ENCODE measurements at regions not wholly inside any gene's neighbourhood (a gene's known extent, or its start where the extent isn't known, plus 50 kb on each side); places are given as distances from the start of the nearest gene placed in this dataset.
"Not testable (repeated sequence)": the region's sequence is repeated elsewhere in the genome, so short reads cannot be mapped to it uniquely, and the experiment has no call there.

GRCh38 chr18:1133541-1133940 is 228.9 kb downstream of the ADCYAP1 start:
- DNase-seq (ENCODE audit: low spot score): no peak

GRCh38 chr18:1147730-1148129 is 243.1 kb downstream of the ADCYAP1 start:
- DNase-seq (ENCODE audit: low spot score): no peak

GRCh38 chr18:1149709-1150108 is 245.0 kb downstream of the ADCYAP1 start:
- DNase-seq (ENCODE audit: low spot score): no peak

DNA sequence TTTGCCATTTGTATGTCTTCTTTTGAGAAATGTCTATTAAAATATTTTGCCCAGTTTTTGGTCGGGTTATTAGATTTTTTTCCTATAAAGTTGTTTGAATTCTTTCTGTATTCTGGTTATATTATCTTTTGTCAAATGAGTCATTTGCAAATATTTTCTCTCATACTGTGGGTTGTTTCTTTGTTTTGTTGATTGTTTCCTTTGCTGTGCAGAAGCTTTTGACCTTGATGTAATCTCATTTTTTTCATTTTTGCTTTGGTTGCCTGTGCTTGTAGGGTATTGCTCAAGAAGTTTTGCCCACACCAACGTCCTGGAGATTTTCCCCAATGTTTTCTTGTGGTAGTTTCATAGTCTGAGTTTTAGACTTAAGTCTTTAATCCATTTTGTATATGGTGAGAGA is 245.7 kb downstream of the ADCYAP1 start:
- DNase-seq (ENCODE audit: low spot score): no peak

GRCh38 chr18:1152958-1153357 is 248.3 kb downstream of the ADCYAP1 start:
- DNase-seq (ENCODE audit: low spot score): not testable (repeated sequence)

GRCh38 chr18:1173593-1173992 is 268.9 kb downstream of the ADCYAP1 start:
- DNase-seq (ENCODE audit: low spot score): no peak

GRCh38 chr18:1177232-1177631 is 272.6 kb downstream of the ADCYAP1 start:
- DNase-seq (ENCODE audit: low spot score): no peak

- DNase-seq (ENCODE audit: low spot score): no peak
Measured at GRCh38 chr18:1191341-1191740, 286.7 kb downstream of the ADCYAP1 start.

DNA sequence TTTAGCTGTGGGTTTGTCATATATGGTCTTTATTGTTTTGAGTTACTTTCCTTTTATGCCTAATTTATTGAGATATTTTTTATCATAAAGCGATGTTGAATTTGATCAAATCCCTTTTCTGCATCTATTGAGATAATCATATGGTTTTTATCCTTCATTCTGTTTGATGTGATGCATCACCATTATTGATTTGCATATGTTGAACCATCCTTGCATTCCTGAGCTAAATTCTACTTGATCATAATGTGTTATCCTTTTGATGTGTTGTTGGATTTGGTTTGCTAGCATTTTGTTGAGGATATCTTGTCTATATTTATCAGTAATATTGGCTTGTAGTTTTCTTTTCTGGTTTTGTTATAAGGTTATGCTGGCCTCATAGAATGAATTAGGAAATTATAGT is 308.5 kb downstream of the ADCYAP1 start:
- DNase-seq (ENCODE audit: low spot score): no peak

- DNase-seq (ENCODE audit: low spot score): no peak
Measured at GRCh38 chr18:1222880-1223279, 318.2 kb downstream of the ADCYAP1 start.

GRCh38 chr18:1227025-1227424 is 322.4 kb downstream of the ADCYAP1 start:
- DNase-seq (ENCODE audit: low spot score): no peak

- DNase-seq (ENCODE audit: low spot score): no peak
Measured at GRCh38 chr18:1229634-1230033, 325.0 kb downstream of the ADCYAP1 start.

DNA sequence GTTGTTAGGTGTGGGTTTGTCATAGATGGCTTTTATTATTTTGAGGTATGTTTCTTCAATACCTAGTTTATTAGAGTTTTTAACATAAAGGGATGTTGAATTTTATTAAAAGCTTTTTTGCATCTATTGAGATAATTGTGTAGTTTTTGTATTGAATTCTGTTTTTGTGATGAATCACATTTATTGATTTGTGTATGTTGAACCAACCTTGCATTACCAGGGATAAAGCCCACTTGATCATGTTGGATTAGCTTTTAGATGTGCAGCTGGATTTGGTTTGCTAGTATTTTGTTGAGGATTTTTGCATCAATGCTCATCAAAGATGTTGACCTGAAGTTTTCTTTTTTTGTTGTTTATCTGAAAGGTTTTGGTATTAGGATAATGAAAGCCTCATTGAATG is 328.2 kb downstream of the ADCYAP1 start:
- no peak for DNase-seq (ENCODE audit: low spot score)

DNA sequence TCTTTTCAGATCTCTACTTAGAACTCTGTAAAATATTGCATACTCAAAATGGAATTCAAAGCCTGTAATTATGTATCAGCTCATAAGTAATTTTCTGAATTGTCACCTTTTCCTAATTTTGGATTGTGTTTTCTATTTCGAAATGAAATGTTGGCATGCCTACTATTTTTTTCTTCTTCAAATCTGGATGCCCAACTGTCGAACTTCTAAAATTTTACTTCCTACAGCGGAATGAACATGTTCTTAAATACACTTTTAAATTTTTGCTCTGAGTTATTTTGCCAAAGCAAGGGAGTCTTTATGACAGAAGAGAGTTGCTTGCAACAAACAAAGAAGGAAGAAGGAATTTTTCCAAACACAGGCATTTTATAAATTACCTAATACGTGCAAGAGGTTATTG is 336.0 kb downstream of the ADCYAP1 start:
- DNase-seq (ENCODE audit: low spot score): no peak

- DNase-seq (ENCODE audit: low spot score): no peak
Measured at GRCh38 chr18:1244397-1245122, 339.9 kb downstream of the ADCYAP1 start.

GRCh38 chr18:1246827-1247226 is 342.2 kb downstream of the ADCYAP1 start:
- DNase-seq (ENCODE audit: low spot score): no peak

DNA sequence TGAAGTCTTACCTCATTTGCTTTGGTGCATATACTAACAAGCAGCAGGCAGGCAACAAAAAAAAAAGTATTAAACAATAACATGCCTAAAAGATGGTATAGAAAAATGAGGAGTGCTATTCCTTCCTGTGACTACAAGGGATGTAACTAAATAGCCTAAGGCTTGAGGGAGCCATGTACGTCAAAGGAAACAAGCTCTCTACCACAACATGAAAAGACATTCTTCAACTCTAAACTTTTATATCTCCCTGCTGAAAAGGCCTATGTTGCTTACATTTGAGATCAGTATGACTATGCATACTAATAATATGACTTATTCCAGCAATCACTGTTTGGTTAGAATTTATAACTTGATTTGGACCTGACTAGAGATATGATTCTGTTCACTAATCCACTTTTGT is 347.9 kb downstream of the ADCYAP1 start:
- no peak for DNase-seq (ENCODE audit: low spot score)

GRCh38 chr18:1252936-1253335 is 348.3 kb downstream of the ADCYAP1 start:
- DNase-seq (ENCODE audit: low spot score): no peak

GRCh38 chr18:1253827-1254226 is 349.2 kb downstream of the ADCYAP1 start:
- no peak for DNase-seq (ENCODE audit: low spot score)

DNA sequence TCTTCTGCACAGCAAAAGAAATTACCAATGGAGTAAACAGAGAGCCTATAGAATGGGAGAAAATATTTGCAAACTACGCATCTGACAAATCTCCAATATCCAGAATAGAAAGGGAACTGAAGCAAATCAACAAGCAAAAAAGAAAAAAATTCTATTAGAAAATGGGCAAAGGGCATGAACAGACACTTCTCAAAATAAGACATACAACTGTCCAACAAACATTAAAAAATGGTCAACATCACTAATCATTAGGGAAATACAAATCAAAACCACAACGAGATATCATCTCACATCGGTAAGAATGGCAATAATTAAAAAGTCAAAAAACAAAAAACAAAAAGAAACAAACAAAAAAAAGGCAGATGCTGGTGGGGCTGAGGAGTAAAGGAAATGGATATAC is 356.4 kb downstream of the ADCYAP1 start:
- no peak for DNase-seq (ENCODE audit: low spot score)

DNA sequence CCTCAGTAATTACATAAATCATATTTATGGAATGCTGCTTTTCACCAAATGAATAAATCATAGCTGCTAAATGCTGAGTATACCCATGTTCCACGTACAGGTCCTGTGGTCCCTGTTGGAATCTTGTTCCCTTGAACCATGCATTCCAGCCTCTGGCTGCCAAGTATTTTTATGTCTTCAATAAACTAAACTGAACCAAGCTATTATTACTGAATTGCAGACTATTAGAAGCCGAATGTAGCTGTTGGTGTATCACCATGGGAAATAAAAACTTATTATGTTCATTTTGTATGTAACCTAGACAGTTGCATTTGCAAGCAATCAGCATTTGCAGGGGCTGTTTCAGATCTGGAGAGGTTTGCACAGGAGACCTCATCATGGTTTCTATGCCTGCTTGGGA is 362.4 kb downstream of the ADCYAP1 start:
- no peak for DNase-seq (ENCODE audit: low spot score)

- no peak for DNase-seq (ENCODE audit: low spot score)
Measured at GRCh38 chr18:1270081-1270480, 365.4 kb downstream of the ADCYAP1 start.

DNA sequence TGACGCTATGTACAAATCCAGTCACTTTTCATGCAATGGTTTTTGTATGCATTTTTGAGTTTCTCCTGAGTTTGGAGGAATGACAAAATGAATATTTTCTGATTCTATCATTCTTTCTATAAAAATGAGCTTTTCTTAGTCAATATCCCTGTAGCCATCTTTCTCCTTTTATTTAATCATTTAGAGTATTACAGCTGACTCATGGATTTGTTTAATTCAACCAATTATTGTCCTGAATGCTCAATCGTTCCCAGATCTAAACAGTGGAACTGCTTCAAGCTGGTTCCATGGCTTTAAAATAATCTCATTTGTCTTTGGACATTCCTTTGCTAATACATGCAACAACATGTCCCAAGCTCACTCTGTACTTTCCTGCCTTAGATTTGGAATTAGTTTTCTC is 368.8 kb downstream of the ADCYAP1 start:
- DNase-seq (ENCODE audit: low spot score): no peak

- DNase-seq (ENCODE audit: low spot score): no peak
Measured at GRCh38 chr18:1292167-1292566, 387.5 kb downstream of the ADCYAP1 start.

DNA sequence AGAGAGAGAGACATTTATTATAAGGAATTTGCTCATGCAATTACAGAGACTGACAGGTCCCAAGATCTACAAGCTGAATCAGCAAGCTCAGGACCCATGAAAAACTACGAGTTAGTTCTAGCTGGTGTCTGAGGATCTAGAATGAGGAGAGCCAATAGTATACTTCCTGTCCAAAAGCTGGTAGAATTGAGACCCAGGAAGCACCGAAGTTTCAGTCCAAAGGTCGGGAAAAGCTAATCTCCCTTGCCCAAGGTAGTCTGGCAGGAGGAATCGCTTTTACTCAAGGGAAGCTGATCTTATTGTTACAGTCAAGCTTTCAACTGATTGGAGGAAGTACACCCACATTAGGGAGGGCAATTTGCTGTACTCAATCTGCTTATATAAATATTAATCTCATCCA is 389.6 kb downstream of the ADCYAP1 start:
- DNase-seq (ENCODE audit: low spot score): no peak

All from D341Med (cell line).